ENCODE measurements at regions not wholly inside any gene's neighbourhood (a gene's known extent, or its start where the extent isn't known, plus 50 kb on each side); places are given as distances from the start of the nearest gene placed in this dataset.

GRCh38 chr15:45842151-45842550, 207.3 kb downstream of the SQOR start:
- no peak for TF ChIP-seq CTCF (IDR thresholded peaks at IDR 0.05)
- no peak for TF ChIP-seq E2F1 (CRISPR knock-in tag; IDR thresholded peaks at IDR 0.05)
- no peak for TF ChIP-seq ZNF423 (CRISPR knock-in tag; IDR thresholded peaks at IDR 0.05)
- no peak for TF ChIP-seq EMX1 (CRISPR knock-in tag; IDR thresholded peaks at IDR 0.05)
- no peak for TF ChIP-seq ATF2 (CRISPR knock-in tag; IDR thresholded peaks at IDR 0.05; ENCODE audit: borderline replicate concordance, low read depth)
- TF ChIP-seq SP1 (CRISPR knock-in tag; conservative IDR thresholded peaks at IDR 0.05), result no peak

Data from WTC11 (cell line).